ENCODE measurements at regions not wholly inside any gene's neighbourhood (a gene's known extent, or its start where the extent isn't known, plus 50 kb on each side); places are given as distances from the start of the nearest gene placed in this dataset.

DNA sequence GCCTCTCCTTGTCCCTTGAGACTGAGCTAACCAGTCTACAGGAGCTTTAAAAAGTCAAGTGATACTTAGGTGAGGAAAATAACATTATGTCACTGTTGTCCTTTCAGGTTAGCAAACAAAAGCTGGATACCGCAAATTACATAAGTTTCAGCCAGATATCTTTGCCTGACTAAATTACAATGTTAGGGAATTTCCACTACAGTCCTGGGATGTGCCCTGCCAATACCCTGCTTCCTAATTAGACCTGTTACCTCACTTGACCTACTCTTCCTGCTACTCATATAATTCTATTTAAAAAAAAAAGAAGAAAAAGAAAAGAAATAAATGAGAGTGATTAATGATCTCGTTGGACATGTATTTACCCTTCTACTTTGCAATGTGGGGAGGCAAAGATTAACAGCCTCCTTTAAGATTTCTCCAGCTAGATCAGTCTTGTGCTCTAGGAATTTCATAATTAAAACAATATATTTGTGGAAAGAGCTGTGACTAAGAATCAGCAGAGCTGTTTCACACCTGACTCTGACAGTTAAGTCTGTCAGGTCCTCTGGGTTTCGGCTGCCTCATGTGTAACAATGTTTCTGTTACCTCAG is 318.9 kb downstream of the HDGFL1 start:
- Histone ChIP-seq H2AFZ (ENCODE audit: low read depth, low read length) (no peak overlapping the region), H3K27me3 (ENCODE audit: insufficient read depth, low read length, poor library complexity) (no peaks in the 10 kb centered on the region), H3K36me3 (ENCODE audit: insufficient read depth, low read length) (no peaks in the 10 kb centered on the region), H3K27ac (ENCODE audit: low read length) (no peak overlapping the region), H4K20me1 (ENCODE audit: insufficient read depth, low read length) (no peaks in the 10 kb centered on the region), H3K4me3 (ENCODE audit: low read depth in 1 of 2, low read length in 2 of 2) (no peak overlapping the region), H3K4me2 (ENCODE audit: insufficient read depth, low read length) (no peak overlapping the region), H3K9ac (ENCODE audit: low read depth, low read length) (no peak overlapping the region), H3K79me2 (ENCODE audit: insufficient read depth, low read length) (no peaks in the 10 kb centered on the region), H3K9me3 (ENCODE audit: insufficient read depth, low read length, severe bottlenecking) (no peaks in the 10 kb centered on the region), H3K4me1 (ENCODE audit: insufficient read depth, low read length) (no peaks in the 10 kb centered on the region)
- ATAC-seq (ENCODE audit: insufficient read depth, low read depth) (no peak), DNase-seq (no peak)
- TF ChIP-seq, protein P1, sequence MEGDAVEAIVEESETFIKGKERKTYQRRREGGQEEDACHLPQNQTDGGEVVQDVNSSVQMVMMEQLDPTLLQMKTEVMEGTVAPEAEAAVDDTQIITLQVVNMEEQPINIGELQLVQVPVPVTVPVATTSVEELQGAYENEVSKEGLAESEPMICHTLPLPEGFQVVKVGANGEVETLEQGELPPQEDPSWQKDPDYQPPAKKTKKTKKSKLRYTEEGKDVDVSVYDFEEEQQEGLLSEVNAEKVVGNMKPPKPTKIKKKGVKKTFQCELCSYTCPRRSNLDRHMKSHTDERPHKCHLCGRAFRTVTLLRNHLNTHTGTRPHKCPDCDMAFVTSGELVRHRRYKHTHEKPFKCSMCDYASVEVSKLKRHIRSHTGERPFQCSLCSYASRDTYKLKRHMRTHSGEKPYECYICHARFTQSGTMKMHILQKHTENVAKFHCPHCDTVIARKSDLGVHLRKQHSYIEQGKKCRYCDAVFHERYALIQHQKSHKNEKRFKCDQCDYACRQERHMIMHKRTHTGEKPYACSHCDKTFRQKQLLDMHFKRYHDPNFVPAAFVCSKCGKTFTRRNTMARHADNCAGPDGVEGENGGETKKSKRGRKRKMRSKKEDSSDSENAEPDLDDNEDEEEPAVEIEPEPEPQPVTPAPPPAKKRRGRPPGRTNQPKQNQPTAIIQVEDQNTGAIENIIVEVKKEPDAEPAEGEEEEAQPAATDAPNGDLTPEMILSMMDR (IDR thresholded peaks at IDR 0.05; ENCODE audit: borderline replicate concordance, extremely low read depth, low read length, poor library complexity, severe bottlenecking), result no peak

DNA sequence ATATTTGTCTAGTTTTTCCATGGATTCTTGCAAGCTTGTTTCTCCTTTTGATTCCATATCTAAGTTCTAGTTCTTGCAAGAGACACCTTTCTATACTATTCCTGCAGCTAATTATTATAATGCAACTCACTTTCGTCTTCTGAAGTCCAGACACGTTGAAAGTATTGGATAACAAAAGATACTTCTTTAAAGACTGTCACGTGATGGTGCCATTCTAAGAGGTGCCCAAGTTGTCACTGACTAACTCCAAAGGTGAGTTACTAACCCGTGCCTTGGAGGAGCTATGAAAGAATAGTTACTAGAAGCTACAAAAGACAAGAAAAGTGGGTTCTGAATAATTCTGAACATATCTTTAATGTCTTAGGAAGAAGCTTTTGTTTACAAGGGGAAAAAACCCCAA is 322.6 kb downstream of the HDGFL1 start:
- no peak overlapping the region for H3K4me2 ChIP-seq (ENCODE audit: insufficient read depth, low read length)
- H3K4me3 ChIP-seq (ENCODE audit: low read depth in 1 of 2, low read length in 2 of 2), result no peak overlapping the region
- H3K4me1 ChIP-seq (ENCODE audit: insufficient read depth, low read length), result no peaks in the 10 kb centered on the region
- no peaks in the 10 kb centered on the region for H3K9me3 ChIP-seq (ENCODE audit: insufficient read depth, low read length, severe bottlenecking)
- H3K79me2 ChIP-seq (ENCODE audit: insufficient read depth, low read length), result no peaks in the 10 kb centered on the region
- H3K9ac ChIP-seq (ENCODE audit: low read depth, low read length), result no peak overlapping the region
- no peak for ATAC-seq (ENCODE audit: insufficient read depth, low read depth)
- no peaks in the 10 kb centered on the region for H3K27me3 ChIP-seq (ENCODE audit: insufficient read depth, low read length, poor library complexity)
- no peak overlapping the region for H3K27ac ChIP-seq (ENCODE audit: low read length)
- H4K20me1 ChIP-seq (ENCODE audit: insufficient read depth, low read length), result no peaks in the 10 kb centered on the region
- no peaks in the 10 kb centered on the region for H3K36me3 ChIP-seq (ENCODE audit: insufficient read depth, low read length)
- no peak for DNase-seq
- no peak overlapping the region for H2AFZ ChIP-seq (ENCODE audit: low read depth, low read length)
- no peak for TF ChIP-seq EZH2 (IDR thresholded peaks at IDR 0.05; ENCODE audit: borderline replicate concordance, low read depth, low read length, severe bottlenecking)
- TF ChIP-seq, protein P1 (IDR thresholded peaks at IDR 0.05; ENCODE audit: borderline replicate concordance, extremely low read depth, low read length, poor library complexity, severe bottlenecking), result no peak

DNA sequence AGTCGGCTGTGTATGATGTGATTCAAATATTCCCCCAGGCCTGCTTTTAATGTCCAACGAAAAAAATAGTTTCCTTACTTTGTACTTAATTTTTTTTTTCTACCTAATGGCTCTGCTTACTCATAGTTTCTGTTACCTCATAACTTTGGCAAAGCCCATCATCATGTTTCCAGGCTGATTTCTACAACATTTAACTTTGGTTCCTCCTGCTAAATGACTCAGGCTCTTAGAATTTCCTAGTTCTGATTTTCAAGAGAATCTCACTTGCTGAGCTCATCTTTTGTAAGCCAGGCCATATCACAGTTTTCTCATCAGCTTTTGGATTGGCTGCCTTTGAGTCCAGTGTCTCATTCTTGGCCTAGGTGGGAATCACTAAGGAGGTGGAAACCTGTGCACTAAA is 323.1 kb downstream of the HDGFL1 start:
- H3K79me2 ChIP-seq (ENCODE audit: insufficient read depth, low read length), result no peaks in the 10 kb centered on the region
- no peak overlapping the region for H3K4me2 ChIP-seq (ENCODE audit: insufficient read depth, low read length)
- DNase-seq, result no peak
- H2AFZ ChIP-seq (ENCODE audit: low read depth, low read length), result no peak overlapping the region
- no peaks in the 10 kb centered on the region for H3K27me3 ChIP-seq (ENCODE audit: insufficient read depth, low read length, poor library complexity)
- no peaks in the 10 kb centered on the region for H3K9me3 ChIP-seq (ENCODE audit: insufficient read depth, low read length, severe bottlenecking)
- H3K4me1 ChIP-seq (ENCODE audit: insufficient read depth, low read length), result no peaks in the 10 kb centered on the region
- ATAC-seq (ENCODE audit: insufficient read depth, low read depth), result no peak
- no peak overlapping the region for H3K9ac ChIP-seq (ENCODE audit: low read depth, low read length)
- H3K36me3 ChIP-seq (ENCODE audit: insufficient read depth, low read length), result no peaks in the 10 kb centered on the region
- TF ChIP-seq, protein P1 (IDR thresholded peaks at IDR 0.05; ENCODE audit: borderline replicate concordance, extremely low read depth, low read length, poor library complexity, severe bottlenecking), result no peak
- no peak overlapping the region for H3K4me3 ChIP-seq (ENCODE audit: low read depth in 1 of 2, low read length in 2 of 2)
- no peaks in the 10 kb centered on the region for H4K20me1 ChIP-seq (ENCODE audit: insufficient read depth, low read length)
- no peak overlapping the region for H3K27ac ChIP-seq (ENCODE audit: low read length)

DNA sequence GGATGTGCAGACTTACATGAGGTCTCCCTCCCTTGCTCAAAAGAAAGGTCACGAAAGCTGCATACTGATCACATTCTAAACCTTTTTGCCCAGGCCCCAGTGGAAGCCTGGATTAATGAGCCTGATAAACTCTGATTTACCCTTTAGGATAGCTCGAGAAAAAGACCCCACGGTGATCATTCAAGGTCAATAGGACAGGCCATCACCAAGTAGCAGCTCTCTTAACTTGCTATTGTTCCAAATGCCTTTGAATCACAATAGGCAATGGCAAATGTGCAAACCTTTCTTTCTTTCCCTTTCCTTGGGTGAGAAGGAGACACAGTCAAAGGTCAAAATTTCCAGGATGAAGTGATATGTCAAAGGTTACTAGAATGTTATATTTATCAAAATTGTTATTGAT is 327.3 kb downstream of the HDGFL1 start:
- H3K9me3 ChIP-seq (ENCODE audit: insufficient read depth, low read length, severe bottlenecking), result no peaks in the 10 kb centered on the region
- ATAC-seq (ENCODE audit: insufficient read depth, low read depth) (no peak), DNase-seq (no peak)
- TF ChIP-seq, protein P1 (IDR thresholded peaks at IDR 0.05; ENCODE audit: borderline replicate concordance, extremely low read depth, low read length, poor library complexity, severe bottlenecking), result no peak
- TF ChIP-seq EZH2 (IDR thresholded peaks at IDR 0.05; ENCODE audit: borderline replicate concordance, low read depth, low read length, severe bottlenecking), result no peak
- H4K20me1 ChIP-seq (ENCODE audit: insufficient read depth, low read length), result no peaks in the 10 kb centered on the region
- no peaks in the 10 kb centered on the region for H3K27me3 ChIP-seq (ENCODE audit: insufficient read depth, low read length, poor library complexity)
- no peaks in the 10 kb centered on the region for H3K4me1 ChIP-seq (ENCODE audit: insufficient read depth, low read length)
- H3K79me2 ChIP-seq (ENCODE audit: insufficient read depth, low read length), result no peaks in the 10 kb centered on the region
- H3K9ac ChIP-seq (ENCODE audit: low read depth, low read length), result no peak overlapping the region
- H3K27ac ChIP-seq (ENCODE audit: low read length), result no peak overlapping the region
- H2AFZ ChIP-seq (ENCODE audit: low read depth, low read length), result no peak overlapping the region
- H3K4me3 ChIP-seq (ENCODE audit: low read depth in 1 of 2, low read length in 2 of 2), result no peak overlapping the region
- H3K36me3 ChIP-seq (ENCODE audit: insufficient read depth, low read length), result no peaks in the 10 kb centered on the region
- no peak overlapping the region for H3K4me2 ChIP-seq (ENCODE audit: insufficient read depth, low read length)

Data from DND-41 (cell line).